GM18520 (cell line): ENCODE measurements at regions not wholly inside any gene's neighbourhood (a gene's known extent, or its start where the extent isn't known, plus 50 kb on each side); places are given as distances from the start of the nearest gene placed in this dataset.

Experiments used
- ATAC-seq: cut with Tn5 transposase; IDR thresholded peaks from one replicate; pipeline ENCODE4 v1.9.1; 2021; ENCODE audit not compliant: unreplicated experiment

DNA sequence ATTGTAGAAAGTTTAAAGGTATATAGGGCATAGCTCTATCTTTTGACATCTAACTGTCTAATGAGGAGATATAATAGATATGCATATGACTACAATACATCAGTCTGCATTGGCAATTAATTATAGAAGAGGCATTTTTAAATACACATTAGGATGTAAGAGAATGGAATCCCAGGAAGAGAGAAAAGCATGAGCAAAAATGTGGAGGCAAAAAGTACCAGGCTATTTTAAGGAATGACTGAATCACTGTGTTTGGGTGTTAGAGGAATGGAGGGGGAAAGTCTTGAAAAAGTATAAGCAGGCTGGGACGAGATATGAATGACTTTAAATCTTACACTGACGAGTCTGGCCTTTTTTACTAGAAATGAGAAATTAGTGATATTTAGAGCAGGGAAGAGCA, 138.4 kb upstream of the ZNF462 start:
- no peak for ATAC-seq

DNA sequence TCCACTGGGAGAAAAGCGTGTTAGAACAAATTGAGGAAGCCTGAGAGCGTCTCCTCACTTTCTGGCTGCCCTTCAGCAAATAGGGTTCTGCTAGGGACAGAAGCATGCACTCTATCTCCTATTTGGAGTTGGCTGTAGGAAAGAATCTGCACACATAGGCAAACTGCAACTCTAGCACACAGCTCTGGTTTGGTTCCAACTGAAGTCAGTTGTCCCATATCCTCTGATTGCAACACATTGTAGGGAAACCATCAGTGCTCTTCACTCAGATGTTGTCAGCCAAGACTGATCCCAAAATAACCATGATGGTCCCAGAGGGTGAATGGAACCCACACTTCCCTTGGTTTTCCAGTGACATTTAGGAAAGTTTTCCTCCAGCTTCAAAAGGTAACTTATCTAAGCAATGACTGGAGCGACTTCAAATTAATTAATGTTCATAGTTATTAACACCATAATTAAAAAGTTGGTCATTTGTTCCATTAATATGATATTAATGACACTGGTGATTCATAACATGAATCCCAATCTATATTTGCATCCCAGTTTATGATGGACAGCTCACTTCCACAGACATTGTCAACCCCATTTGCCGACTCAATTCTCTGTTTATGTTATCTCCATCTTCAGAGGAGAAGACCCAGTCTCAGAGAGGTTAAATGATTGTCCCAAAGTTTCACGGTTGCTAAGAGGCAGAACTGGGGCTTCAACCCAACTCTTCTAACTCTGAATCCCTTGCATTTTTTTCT, 136.7 kb upstream of the ZNF462 start:
- ATAC-seq = no peak

DNA sequence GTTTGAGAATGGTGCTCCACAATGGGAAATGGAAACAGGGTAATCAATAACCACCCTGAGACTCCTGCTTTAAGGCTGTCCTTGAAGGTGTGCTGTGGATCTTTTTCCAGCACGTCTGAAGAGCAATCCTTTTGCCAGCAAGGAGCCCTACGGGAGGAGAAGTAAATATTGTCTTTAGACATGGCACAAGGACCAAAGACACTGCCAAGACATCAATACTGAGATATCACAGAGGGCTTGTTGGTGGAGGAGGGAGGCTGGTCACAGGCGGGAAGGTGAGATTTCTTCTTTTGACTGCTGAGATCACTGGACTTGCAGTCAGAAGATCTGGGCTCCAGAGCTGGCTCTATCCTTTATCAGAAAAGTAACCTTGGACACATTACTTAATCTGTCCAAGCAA, 135.0 kb upstream of the ZNF462 start:
- ATAC-seq = no peak

- ATAC-seq = no peak
Observed at GRCh38 chr9:106728860-106729259, 134.1 kb upstream of the ZNF462 start.

- ATAC-seq = no peak
Observed at GRCh38 chr9:106731910-106732309, 131.1 kb upstream of the ZNF462 start.

- ATAC-seq = no peak
Observed at GRCh38 chr9:106733828-106734380, 129.1 kb upstream of the ZNF462 start.

DNA sequence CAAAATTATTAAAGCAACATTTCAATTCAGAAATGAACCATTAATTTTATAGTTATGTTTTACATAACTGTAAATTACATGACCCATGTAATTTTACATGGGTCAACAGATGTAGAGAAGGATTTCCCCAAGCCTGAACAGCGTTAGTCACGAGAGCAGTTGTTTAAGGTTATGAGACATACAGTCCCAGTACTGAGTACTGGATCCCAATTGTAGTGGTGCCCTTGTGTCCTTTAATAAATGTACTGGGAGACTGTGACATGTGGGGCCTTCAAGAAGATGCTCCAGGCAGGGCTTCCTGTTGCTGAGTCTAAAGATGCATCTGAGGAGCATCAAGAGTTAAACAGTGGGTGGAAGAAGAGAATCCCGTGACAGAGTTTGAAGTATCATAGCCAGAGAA, 125.5 kb upstream of the ZNF462 start:
- ATAC-seq = no peak

DNA sequence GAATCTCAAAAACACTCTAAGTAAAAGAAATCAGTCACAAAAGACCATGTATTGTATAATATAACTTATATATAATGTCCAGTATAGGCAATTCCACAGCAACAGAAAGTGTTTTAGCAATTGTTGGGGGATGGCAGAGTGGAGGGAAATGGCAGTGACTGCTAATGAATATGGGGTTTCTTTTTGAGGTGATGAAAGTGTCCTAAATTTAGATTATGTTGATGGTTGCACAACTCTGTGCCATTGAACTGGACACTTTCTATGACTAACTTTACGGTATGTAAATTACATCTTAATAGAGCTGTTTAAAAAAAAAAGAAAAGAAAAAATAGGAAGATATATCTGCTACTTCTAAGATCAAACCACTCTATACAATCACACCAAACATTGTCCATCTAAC, 124.9 kb upstream of the ZNF462 start:
- no peak for ATAC-seq

DNA sequence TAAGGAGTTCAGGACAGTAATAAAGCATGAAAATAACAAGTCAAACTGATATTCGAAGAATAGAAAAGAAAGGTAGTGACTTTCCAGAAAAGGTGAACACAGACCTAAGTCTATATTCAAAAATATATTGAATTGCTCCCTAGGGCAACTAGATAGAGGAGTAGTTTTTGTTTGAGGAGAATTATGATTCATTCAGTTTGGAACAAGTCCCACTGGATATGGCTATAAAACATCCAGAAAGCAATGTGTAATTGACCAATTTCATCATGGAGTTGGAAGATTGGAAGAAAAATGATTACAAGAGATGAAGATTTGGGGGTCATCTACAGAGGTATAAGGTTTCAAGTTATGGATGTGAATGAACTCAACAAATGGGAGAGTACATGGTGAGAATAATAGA, 117.5 kb upstream of the ZNF462 start:
- no peak for ATAC-seq

- no peak for ATAC-seq
Observed at GRCh38 chr9:106745876-106746275, 117.1 kb upstream of the ZNF462 start.

GRCh38 chr9:106751681-106752080, 111.3 kb upstream of the ZNF462 start:
- ATAC-seq = no peak

DNA sequence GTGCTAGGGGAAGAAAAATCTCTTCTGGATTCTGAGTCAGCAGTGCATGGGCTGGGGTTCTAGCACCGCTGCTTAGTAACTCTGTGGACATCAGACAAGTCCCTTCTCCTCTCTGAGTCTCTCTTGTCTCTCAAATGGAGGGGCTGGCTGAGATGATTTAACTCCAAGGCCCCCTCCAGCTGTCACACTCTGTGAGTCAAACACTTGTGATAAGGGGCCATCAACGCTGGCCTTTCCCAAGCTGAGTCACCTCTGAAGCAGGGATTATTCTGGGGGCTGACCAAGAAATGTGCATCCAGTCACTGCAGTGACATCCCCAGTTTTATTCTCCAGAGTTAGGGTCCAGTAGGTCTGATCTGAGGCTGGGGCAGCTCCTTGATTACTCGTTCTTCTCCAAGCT, 110.4 kb upstream of the ZNF462 start:
- no peak for ATAC-seq

- peak; percentile 85 for ATAC-seq
Observed at GRCh38 chr9:106753155-106753671, 109.8 kb upstream of the ZNF462 start.

GRCh38 chr9:106755736-106756135, 107.2 kb upstream of the ZNF462 start:
- ATAC-seq = no peak

GRCh38 chr9:106757514-106757913, 105.5 kb upstream of the ZNF462 start:
- no peak for ATAC-seq

DNA sequence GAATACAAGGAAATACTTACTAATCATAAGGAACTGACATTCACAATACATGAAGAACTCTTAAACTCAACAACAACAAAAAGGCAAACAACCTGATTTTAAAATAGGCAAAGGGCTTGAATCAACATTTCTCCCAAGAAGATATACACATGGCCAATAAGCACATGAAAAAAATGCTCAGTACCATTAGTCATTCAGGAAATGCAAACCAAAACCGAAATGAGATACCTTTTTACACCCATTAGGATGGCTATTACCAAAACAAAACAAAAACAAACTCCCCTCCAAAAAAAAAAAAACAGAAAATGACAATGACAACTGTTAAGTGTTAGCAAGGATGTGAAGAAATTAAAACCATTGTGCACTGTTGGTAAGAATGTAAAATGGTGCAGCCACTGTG, 104.1 kb upstream of the ZNF462 start:
- ATAC-seq = peak; percentile 95

- no peak for ATAC-seq
Observed at GRCh38 chr9:106761493-106761892, 101.5 kb upstream of the ZNF462 start.

DNA sequence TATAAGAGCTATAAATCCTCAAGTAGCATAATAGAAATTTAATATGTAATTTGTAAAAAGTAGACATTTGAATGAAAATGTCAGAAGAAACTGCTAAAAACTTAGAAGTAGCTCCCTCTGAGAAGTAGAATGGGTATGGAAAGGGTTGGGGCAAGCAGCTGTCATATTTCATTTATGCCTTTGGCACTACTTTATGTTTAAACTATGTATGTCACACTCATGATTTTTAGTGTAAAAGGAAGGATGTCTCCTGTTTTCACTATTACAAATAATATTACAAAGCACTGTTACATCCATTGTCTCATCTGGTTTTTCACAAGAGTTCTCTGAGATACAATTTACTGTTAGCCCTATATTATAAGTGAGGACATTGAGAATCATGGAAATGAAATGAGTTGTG, 96.3 kb upstream of the ZNF462 start:
- ATAC-seq = no peak

- ATAC-seq = no peak
Observed at GRCh38 chr9:106769331-106769730, 93.6 kb upstream of the ZNF462 start.

DNA sequence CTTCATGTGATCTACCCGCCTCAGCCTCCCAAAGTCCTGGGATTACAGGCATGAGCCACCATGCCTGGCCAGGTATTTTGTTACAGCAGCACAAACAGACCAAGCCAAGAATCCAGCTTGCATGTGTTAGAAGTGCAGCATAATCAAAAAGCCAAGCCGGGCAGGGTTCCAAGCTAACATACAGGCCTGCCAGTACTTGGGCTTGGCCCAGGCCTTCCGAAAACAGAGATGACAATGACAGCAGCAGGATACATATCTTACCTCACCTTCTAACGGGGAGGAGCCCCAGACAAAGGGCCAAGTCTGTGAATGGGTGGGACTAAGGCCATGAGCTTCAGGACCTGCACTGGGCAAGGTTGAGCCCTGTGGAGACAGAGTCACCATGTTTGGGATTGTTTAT, 91.4 kb upstream of the ZNF462 start:
- ATAC-seq = no peak

DNA sequence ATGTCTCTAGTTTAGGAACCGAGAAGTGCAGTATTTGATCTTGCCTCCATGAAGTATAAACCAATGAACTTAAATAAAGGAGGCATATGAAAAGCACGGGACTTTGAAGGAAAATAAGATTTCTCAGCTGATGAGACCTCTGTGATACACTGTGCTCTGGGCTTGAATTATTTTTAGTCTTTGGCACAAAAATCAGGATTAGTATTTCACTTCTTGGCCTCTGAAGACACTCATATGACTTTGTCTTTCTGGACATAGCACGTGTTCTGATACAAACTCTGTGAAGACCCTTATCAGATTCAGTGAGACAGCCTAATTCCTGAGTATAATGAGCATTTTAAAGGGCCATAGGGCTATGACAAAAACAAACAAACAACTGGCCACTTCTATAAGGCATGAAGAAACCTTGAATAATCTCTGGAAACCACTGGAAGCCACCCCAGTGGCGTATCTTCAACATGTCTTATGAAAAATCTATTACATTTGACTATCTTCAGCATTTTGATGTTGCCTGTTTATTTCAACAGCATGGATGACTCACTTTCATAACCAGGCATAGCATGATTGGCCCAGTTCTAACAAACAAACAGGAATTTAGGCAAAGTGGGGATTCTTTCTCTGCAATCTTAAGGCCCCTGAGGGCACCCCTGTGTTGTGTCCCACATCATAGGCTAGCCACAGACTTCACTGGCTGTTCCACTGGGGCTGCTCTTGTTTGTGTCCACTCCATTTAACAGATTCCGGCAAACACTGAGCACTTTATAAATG, 90.3 kb upstream of the ZNF462 start:
- no peak for ATAC-seq

DNA sequence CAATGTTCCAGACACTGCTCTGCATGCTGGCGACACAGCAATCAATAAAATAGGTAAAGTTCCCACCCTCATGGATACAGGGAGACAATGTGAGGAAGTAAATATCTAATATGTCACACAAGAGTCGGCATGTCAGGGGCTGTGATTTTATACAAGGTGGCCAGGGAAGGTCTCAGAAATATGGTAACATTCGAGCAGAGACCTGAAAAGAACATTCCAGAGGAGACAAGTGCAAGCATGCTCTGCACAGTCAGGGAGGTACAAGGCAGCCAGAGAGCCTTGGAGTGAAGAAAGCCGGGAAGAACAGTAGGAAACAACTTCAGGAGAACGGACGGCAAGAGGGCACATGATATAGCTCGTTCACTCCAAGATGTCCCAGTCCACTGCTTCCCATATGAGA, 89.2 kb upstream of the ZNF462 start:
- no peak for ATAC-seq
